Suppressor macrophage treated with lipopolysaccharide for 4 hours (primary cell): ENCODE measurements at regions not wholly inside any gene's neighbourhood (a gene's known extent, or its start where the extent isn't known, plus 50 kb on each side); places are given as distances from the start of the nearest gene placed in this dataset.

Source experiments
- DNase-seq: peaks from one replicate; pipeline ENCODE4 v3.0.0-alpha.2; 2020

DNA sequence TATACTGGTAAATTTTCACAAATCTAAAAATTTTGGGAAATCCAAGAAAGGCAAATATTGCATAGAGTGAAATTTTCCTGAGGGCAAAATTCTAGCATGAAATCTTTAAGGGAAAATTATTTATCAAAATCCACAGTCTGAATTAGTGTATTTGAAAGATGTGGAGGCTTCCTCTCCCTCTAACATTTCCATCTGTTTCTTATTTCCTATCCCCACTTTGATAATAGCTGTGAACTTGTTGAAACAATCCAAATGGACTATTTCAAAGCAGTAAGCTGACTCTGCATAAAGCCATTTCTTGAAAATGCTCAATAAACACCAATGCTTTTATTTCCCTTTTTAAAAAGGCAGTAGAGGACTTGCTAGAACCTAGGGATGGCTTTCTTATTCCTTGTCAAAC is 107.3 kb upstream of the PABPC4L start:
- DNase-seq, result no peak

DNA sequence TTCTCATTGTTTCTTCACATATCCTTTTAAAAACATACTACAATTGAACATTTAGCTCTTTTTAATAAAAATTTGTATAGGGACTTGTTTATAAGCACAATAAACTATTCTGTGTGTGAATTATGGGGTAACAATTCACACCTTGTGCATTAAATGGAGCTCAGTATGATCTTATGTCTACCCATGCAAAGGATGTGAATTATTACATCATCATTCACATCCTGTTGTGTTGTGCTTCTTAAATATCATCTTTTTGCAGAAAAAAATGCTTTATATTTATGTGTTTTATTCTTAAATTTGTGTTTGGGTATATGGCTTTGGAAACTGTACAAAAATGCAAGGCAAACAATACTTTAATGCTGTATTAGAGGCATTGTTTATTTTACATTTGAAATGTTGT is 96.7 kb upstream of the PABPC4L start:
- no peak for DNase-seq

DNA sequence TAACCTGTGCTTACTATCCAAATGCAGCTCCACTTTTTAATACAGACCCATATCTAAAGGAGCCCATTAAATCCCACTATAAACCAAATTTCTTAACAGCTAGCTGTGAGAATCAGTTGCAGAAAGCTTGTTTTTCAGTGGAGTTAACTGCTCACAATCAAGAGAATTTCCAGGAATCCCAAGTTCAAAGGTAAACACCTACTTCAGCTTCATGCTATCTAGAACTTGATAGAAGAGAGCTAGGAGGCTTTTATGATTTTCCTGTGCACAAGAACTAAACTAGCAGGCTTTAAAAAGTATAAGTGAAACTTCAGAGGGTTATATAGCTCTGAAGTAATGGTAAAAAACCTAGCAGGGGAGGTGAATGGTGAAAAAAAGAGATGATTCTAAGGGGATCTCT is 96.2 kb upstream of the PABPC4L start:
- DNase-seq, result no peak

DNA sequence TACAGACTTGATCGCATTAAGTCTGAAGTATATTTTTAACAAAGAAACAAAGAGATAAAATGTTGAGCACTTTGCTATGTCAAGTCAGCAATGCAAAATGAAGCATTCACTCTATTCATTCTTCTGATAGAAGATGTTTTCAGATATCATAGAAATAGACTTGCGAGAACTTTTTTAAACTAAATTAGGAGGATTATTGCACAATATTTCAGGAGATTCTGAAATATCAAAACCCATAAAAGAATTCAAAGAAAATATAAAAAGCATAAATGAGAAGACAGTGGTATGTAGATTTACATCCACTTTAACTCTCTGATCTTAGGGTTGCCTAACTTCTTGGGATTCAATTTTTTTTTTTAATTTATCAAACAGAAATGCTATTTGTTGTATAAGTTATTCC is 81.1 kb upstream of the PABPC4L start:
- DNase-seq, result no peak

DNA sequence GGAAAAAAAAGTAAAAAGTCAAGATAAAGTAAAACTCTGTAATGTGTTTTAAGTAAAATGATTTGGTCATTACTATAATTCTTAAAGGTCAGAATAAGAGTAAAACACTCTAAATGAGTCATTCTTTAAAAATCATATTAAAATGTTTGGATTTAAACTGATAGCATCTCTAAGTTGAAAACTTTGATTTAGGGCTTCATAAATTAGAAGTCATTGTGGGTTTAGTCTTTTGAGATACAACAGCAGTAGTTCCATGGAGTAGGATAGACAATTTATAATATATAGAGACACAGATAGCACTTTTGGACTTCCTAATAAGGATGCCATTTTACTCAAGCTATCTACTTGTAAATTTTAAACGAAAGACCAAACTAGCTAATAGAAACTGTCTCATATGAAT is 77.1 kb upstream of the PABPC4L start:
- DNase-seq, result no peak

DNA sequence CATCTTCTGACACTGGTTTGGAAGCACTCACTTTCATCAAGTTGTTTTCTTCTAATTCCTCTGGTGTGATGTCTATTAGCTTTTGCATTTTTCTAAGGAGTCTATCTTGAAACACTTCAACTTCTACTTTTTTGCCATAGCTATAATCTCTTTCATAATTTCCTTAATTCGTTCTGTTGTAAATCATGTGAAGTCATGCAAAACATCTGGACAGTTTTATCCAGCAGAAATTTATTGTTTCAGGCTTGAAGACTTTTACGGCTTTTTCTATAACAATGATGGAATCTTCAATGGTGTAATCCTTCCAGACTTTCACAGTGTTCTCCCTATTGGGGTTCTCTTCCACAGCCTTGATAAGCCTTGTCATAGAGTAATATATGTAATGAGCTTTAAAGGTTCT is 74.9 kb upstream of the PABPC4L start:
- DNase-seq, result no peak

DNA sequence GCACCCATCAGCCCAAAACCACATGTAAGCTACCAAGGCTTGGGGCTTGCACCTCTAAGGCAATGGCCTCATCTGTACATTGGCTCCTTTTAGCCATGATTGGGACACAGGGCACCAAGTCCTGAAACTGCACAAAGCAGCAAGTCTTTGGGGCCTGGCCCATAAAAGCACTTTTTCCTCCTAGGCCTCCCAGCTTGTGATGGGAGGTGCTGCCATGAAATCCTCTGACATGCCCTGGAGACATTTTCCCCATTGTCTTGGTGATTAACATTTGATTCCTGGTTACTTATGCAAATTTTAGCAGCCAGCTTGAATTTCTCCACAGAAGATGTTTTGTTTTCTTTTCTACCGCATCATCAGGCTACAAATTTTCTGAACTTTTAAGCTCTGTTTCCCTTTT is 58.5 kb upstream of the PABPC4L start:
- DNase-seq, result no peak
